WTC11 (cell line): ENCODE measurements at regions not wholly inside any gene's neighbourhood (a gene's known extent, or its start where the extent isn't known, plus 50 kb on each side); places are given as distances from the start of the nearest gene placed in this dataset.

Experiments used
- ATAC-seq: fragments of 200-7000 bp; cut with Tn5 transposase; 2 replicates; pipeline ENCODE4 v1.10.0; 2021; ENCODE audit warnings: mild to moderate bottlenecking, moderate library complexity
- CTCF ChIA-PET: fragments of 300-600 bp; sonication (Branson Sonifier 250); formaldehyde crosslinking; loops from one replicate; lab custom pipeline; 2021; ENCODE audit warnings: antibody characterized with exemption; lab: Charles Lee
- POLR2A ChIA-PET: fragments of 350-600 bp; sonication (Branson Sonifier 250); formaldehyde crosslinking; loops from one replicate; lab custom pipeline; 2021; ENCODE audit warnings: antibody characterized with exemption; lab: Charles Lee
- DNase-seq: peaks from one replicate; pipeline ENCODE4 v3.0.0; 2021; ENCODE audit warnings: low spot score
- H3K27ac Mint-ChIP-seq: 2 replicates; pipeline ENCODE4 v1.8.0; 2021; ENCODE audit warnings: mixed read lengths
- H3K27me3 Mint-ChIP-seq: 2 replicates; pipeline ENCODE4 v1.8.0; 2021; ENCODE audit warnings: low read depth, mild to moderate bottlenecking, moderate library complexity, mixed read lengths
- H3K36me3 Mint-ChIP-seq: 2 replicates; pipeline ENCODE4 v1.8.0; 2021; ENCODE audit warnings: mixed read lengths
- H3K4me1 Mint-ChIP-seq: 2 replicates; pipeline ENCODE4 v1.8.0; 2022; ENCODE audit warnings: mixed read lengths
- H3K4me3 Mint-ChIP-seq: 2 replicates; pipeline ENCODE4 v1.8.0; 2021; ENCODE audit warnings: mild to moderate bottlenecking, moderate library complexity, mixed read lengths
- H3K9me3 Mint-ChIP-seq: 2 replicates; pipeline ENCODE4 v1.8.0; 2021; ENCODE audit warnings: mixed read lengths
- CDX4 ChIP-seq: fragments of 250-450 bp; sonication (Bioruptor Pico); IDR thresholded peaks from 2 replicates; pipeline ENCODE4 v1.9.0; 2021; ENCODE audit warnings: moderate library complexity, mild to moderate bottlenecking, inconsistent platforms, borderline replicate concordance
- CREM ChIP-seq: sonication (generic); formaldehyde crosslinking; IDR thresholded peaks from 2 replicates; pipeline ENCODE4 v1.8.1; 2022; ENCODE audit warnings: mild to moderate bottlenecking, missing genetic modification reagents, moderate library complexity
- ESRRA ChIP-seq: sonication (generic); formaldehyde crosslinking; IDR thresholded peaks from 2 replicates; pipeline ENCODE4 v1.8.1; 2022; ENCODE audit warnings: mild to moderate bottlenecking, missing genetic modification reagents, borderline replicate concordance
- ETV6 ChIP-seq: sonication (generic); formaldehyde crosslinking; IDR thresholded peaks from 2 replicates; pipeline ENCODE4 v1.8.1; 2022; ENCODE audit warnings: mild to moderate bottlenecking, missing genetic modification reagents
- FOXK1 ChIP-seq: sonication (generic); formaldehyde crosslinking; IDR thresholded peaks from 2 replicates; pipeline ENCODE4 v1.8.0; 2022; ENCODE audit warnings: mild to moderate bottlenecking, moderate library complexity, missing genetic modification reagents
- GABPB1 ChIP-seq: sonication (generic); formaldehyde crosslinking; IDR thresholded peaks from 2 replicates; pipeline ENCODE4 v1.8.1; 2023; ENCODE audit warnings: mild to moderate bottlenecking, missing genetic modification reagents
- JAZF1 ChIP-seq: fragments of 250-450 bp; sonication (Bioruptor Pico); IDR thresholded peaks from 2 replicates; pipeline ENCODE4 v1.9.0; 2021; ENCODE audit warnings: moderate library complexity, mild to moderate bottlenecking, inconsistent platforms
- NFYB ChIP-seq: sonication (generic); formaldehyde crosslinking; conservative IDR thresholded peaks from 2 replicates; pipeline ENCODE4 v1.8.0; 2022; ENCODE audit warnings: low read depth, missing genetic modification reagents
- OVOL2 ChIP-seq: fragments of 250-450 bp; sonication (Bioruptor Pico); IDR thresholded peaks from 2 replicates; pipeline ENCODE4 v1.9.0; 2021; ENCODE audit warnings: mild to moderate bottlenecking, borderline replicate concordance
- SP1 ChIP-seq: sonication (generic); formaldehyde crosslinking; conservative IDR thresholded peaks from 2 replicates; pipeline ENCODE4 v1.8.1; 2022; ENCODE audit warnings: missing genetic modification reagents
- ZNF121 ChIP-seq: sonication (generic); formaldehyde crosslinking; IDR thresholded peaks from 2 replicates; pipeline ENCODE4 v1.8.0; 2023; ENCODE audit warnings: missing genetic modification reagents
- ZNF532 ChIP-seq: fragments of 250-450 bp; sonication (Bioruptor Pico); IDR thresholded peaks from 2 replicates; pipeline ENCODE4 v1.9.0; 2021; ENCODE audit warnings: mild to moderate bottlenecking, borderline replicate concordance
- TF ChIP-seq, protein P1 (sequence below): sonication (generic); formaldehyde crosslinking; IDR thresholded peaks from 2 replicates; pipeline ENCODE4 v1.8.0; 2022; ENCODE audit warnings: missing genetic modification reagents
- TF ChIP-seq, protein P2 (sequence below): fragments of 250-450 bp; sonication (Bioruptor Pico); IDR thresholded peaks from 2 replicates; pipeline ENCODE4 v2.1.2; 2022; ENCODE audit warnings: mild to moderate bottlenecking, moderate library complexity
- TF ChIP-seq, protein P3 (sequence below): sonication (generic); formaldehyde crosslinking; IDR thresholded peaks from 2 replicates; pipeline ENCODE4 v1.8.1; 2023; ENCODE audit warnings: mild to moderate bottlenecking, missing genetic modification reagents, borderline replicate concordance
- TF ChIP-seq, protein P4 (sequence below): sonication (generic); formaldehyde crosslinking; IDR thresholded peaks from 2 replicates; pipeline ENCODE4 v1.8.0; 2022; ENCODE audit warnings: mild to moderate bottlenecking, missing genetic modification reagents

- no peak for ATAC-seq
- peak overlapping the region; percentile 51 for H3K4me3 Mint-ChIP-seq
- H3K36me3 Mint-ChIP-seq, result peaks cover 3% of the 10 kb centered on the region; the same call in 1 of the 2 replicates
- TF ChIP-seq SP1, result no peak
- TF ChIP-seq CDX4 (CRISPR knock-in tag), result no peak
- TF ChIP-seq JAZF1 (CRISPR knock-in tag), result no peak
- no peak for TF ChIP-seq NFYB (CRISPR knock-in tag)
- no peak for TF ChIP-seq CREM (CRISPR knock-in tag)
- TF ChIP-seq, protein P1, sequence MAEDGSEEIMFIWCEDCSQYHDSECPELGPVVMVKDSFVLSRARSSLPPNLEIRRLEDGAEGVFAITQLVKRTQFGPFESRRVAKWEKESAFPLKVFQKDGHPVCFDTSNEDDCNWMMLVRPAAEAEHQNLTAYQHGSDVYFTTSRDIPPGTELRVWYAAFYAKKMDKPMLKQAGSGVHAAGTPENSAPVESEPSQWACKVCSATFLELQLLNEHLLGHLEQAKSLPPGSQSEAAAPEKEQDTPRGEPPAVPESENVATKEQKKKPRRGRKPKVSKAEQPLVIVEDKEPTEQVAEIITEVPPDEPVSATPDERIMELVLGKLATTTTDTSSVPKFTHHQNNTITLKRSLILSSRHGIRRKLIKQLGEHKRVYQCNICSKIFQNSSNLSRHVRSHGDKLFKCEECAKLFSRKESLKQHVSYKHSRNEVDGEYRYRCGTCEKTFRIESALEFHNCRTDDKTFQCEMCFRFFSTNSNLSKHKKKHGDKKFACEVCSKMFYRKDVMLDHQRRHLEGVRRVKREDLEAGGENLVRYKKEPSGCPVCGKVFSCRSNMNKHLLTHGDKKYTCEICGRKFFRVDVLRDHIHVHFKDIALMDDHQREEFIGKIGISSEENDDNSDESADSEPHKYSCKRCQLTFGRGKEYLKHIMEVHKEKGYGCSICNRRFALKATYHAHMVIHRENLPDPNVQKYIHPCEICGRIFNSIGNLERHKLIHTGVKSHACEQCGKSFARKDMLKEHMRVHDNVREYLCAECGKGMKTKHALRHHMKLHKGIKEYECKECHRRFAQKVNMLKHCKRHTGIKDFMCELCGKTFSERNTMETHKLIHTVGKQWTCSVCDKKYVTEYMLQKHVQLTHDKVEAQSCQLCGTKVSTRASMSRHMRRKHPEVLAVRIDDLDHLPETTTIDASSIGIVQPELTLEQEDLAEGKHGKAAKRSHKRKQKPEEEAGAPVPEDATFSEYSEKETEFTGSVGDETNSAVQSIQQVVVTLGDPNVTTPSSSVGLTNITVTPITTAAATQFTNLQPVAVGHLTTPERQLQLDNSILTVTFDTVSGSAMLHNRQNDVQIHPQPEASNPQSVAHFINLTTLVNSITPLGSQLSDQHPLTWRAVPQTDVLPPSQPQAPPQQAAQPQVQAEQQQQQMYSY (CRISPR knock-in tag), result no peak
- TF ChIP-seq, protein P2, sequence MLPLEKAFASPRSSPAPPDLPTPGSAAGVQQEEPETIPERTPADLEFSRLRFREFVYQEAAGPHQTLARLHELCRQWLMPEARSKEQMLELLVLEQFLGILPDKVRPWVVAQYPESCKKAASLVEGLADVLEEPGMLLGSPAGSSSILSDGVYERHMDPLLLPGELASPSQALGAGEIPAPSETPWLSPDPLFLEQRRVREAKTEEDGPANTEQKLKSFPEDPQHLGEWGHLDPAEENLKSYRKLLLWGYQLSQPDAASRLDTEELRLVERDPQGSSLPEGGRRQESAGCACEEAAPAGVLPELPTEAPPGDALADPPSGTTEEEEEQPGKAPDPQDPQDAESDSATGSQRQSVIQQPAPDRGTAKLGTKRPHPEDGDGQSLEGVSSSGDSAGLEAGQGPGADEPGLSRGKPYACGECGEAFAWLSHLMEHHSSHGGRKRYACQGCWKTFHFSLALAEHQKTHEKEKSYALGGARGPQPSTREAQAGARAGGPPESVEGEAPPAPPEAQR (CRISPR knock-in tag), result no peak
- no peak for TF ChIP-seq ETV6 (CRISPR knock-in tag)
- no peak for TF ChIP-seq FOXK1 (CRISPR knock-in tag)
- TF ChIP-seq ZNF532 (CRISPR knock-in tag), result no peak
- TF ChIP-seq GABPB1, result no peak
- TF ChIP-seq, protein P3, sequence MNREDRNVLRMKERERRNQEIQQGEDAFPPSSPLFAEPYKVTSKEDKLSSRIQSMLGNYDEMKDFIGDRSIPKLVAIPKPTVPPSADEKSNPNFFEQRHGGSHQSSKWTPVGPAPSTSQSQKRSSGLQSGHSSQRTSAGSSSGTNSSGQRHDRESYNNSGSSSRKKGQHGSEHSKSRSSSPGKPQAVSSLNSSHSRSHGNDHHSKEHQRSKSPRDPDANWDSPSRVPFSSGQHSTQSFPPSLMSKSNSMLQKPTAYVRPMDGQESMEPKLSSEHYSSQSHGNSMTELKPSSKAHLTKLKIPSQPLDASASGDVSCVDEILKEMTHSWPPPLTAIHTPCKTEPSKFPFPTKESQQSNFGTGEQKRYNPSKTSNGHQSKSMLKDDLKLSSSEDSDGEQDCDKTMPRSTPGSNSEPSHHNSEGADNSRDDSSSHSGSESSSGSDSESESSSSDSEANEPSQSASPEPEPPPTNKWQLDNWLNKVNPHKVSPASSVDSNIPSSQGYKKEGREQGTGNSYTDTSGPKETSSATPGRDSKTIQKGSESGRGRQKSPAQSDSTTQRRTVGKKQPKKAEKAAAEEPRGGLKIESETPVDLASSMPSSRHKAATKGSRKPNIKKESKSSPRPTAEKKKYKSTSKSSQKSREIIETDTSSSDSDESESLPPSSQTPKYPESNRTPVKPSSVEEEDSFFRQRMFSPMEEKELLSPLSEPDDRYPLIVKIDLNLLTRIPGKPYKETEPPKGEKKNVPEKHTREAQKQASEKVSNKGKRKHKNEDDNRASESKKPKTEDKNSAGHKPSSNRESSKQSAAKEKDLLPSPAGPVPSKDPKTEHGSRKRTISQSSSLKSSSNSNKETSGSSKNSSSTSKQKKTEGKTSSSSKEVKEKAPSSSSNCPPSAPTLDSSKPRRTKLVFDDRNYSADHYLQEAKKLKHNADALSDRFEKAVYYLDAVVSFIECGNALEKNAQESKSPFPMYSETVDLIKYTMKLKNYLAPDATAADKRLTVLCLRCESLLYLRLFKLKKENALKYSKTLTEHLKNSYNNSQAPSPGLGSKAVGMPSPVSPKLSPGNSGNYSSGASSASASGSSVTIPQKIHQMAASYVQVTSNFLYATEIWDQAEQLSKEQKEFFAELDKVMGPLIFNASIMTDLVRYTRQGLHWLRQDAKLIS (CRISPR knock-in tag), result no peak
- no peak for TF ChIP-seq OVOL2 (CRISPR knock-in tag)
- no peak for TF ChIP-seq ZNF121 (CRISPR knock-in tag)
- TF ChIP-seq, protein P4, sequence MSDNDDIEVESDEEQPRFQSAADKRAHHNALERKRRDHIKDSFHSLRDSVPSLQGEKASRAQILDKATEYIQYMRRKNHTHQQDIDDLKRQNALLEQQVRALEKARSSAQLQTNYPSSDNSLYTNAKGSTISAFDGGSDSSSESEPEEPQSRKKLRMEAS (CRISPR knock-in tag), result no peak
- no peak for TF ChIP-seq ESRRA (CRISPR knock-in tag)
- TF ChIP-seq, all 79 proteins: peak for 0
- Mint-ChIP-seq H3K9me3 (peaks cover 8% of the 10 kb centered on the region), H3K27me3 (no peaks in the 10 kb centered on the region), H3K4me1 (peaks cover 50% of the 10 kb centered on the region), H3K27ac (0 out of 2 replicates have a peak overlapping the region, but pooled peaks have one; percentile 32)
- ChIA-PET POLR2A (interaction anchor here (1.1 to 2.0 kb wide), 3 partner anchors 11 to 19 kb away, joined by 3 to 5 read pairs (median 4); no protein-coding TSS in a partner anchor), CTCF (interaction anchor here (0.8 to 1.9 kb wide), 7 partner anchors 14 to 834 kb away, joined by 3 to 11 read pairs (median 5); no protein-coding TSS in a partner anchor)
- DNase-seq, result no peak
Observed at GRCh38 chr2:12096788-12097449, 350.5 kb downstream of the LPIN1 start.
